ENCODE measurements at regions not wholly inside any gene's neighbourhood (a gene's known extent, or its start where the extent isn't known, plus 50 kb on each side); places are given as distances from the start of the nearest gene placed in this dataset.

GRCh38 chr12:42935756-42936155, 346.2 kb upstream of the PRICKLE1 start:
- no peak overlapping the region for H3K4me3 ChIP-seq
- TF ChIP-seq, protein P1, sequence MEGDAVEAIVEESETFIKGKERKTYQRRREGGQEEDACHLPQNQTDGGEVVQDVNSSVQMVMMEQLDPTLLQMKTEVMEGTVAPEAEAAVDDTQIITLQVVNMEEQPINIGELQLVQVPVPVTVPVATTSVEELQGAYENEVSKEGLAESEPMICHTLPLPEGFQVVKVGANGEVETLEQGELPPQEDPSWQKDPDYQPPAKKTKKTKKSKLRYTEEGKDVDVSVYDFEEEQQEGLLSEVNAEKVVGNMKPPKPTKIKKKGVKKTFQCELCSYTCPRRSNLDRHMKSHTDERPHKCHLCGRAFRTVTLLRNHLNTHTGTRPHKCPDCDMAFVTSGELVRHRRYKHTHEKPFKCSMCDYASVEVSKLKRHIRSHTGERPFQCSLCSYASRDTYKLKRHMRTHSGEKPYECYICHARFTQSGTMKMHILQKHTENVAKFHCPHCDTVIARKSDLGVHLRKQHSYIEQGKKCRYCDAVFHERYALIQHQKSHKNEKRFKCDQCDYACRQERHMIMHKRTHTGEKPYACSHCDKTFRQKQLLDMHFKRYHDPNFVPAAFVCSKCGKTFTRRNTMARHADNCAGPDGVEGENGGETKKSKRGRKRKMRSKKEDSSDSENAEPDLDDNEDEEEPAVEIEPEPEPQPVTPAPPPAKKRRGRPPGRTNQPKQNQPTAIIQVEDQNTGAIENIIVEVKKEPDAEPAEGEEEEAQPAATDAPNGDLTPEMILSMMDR (IDR thresholded peaks at IDR 0.05; ENCODE audit: low read depth, low read length) = no peak
- no peak overlapping the region for H3K27ac ChIP-seq
- no peaks in the 10 kb centered on the region for H3K4me1 ChIP-seq (ENCODE audit: low read depth)
- H3K27me3 ChIP-seq = no peaks in the 10 kb centered on the region
- DNase-seq (ENCODE audit: low read depth in 1 of 2, low spot score in 1 of 2) = peak in 1 of 2 donors; percentile 11
- H3K36me3 ChIP-seq = no peaks in the 10 kb centered on the region
- H3K9me3 ChIP-seq (ENCODE audit: low read depth) = no peaks in the 10 kb centered on the region

DNA sequence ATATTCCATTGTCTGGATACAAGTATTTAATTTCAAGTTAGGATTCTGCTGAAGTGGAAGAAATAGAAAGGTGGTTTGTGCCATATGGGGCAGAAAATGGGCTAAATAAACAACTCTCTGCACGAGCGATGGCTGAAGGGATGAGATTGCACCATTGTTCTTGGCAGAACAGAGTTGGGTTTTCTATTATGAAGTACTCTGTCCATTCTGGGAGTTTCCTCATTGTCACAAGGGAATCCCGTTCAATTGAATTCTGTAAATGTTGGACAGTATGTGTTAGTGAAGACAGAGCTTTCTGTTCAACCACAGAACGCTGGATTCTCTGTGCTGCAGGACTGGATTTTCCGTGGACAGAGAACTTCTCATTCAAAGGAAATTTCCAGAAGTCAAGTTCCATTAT, 345.5 kb upstream of the PRICKLE1 start:
- H3K4me3 ChIP-seq = no peak overlapping the region
- H3K27ac ChIP-seq = no peak overlapping the region
- TF ChIP-seq, protein P1 (IDR thresholded peaks at IDR 0.05; ENCODE audit: low read depth, low read length) = no peak
- no peaks in the 10 kb centered on the region for H3K4me1 ChIP-seq (ENCODE audit: low read depth)
- no peaks in the 10 kb centered on the region for H3K9me3 ChIP-seq (ENCODE audit: low read depth)
- H3K27me3 ChIP-seq = no peaks in the 10 kb centered on the region
- H3K36me3 ChIP-seq = no peaks in the 10 kb centered on the region
- no peak for DNase-seq (ENCODE audit: low read depth in 1 of 2, low spot score in 1 of 2)

DNA sequence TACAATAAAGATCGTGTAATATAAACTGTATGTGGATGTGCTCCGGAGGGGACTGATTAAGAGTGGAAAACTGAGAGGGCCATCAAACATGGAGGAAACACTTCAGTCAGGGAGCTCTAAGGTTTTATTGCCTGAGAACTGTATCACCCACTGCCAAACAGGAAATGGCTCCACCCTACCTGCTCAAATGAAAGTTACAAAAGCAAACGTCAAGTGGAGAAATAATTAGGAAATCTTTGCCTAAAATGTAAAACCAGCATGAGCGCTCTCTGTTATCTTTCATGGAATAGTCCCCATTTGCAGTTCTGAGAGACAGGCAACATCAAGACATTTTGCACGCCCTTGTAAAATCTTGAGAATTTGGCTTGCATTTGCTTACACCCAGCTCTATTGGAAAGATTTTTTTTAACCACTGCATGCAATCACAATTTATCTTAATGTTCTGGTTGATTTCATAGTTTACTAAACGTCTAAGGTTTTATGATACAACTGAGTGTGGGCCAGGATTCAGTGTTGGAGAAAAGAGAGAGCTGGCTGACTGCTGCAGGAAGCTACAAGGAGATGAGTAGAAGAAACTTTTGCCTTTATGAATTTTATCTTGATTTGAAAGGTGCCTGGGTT, 344.0 kb upstream of the PRICKLE1 start:
- Histone ChIP-seq H3K9me3 (ENCODE audit: low read depth) (no peaks in the 10 kb centered on the region), H3K27me3 (no peaks in the 10 kb centered on the region), H3K36me3 (no peaks in the 10 kb centered on the region), H3K4me3 (no peak overlapping the region), H3K4me1 (ENCODE audit: low read depth) (no peaks in the 10 kb centered on the region), H3K27ac (no peak overlapping the region)
- TF ChIP-seq, protein P1 (IDR thresholded peaks at IDR 0.05; ENCODE audit: low read depth, low read length) = no peak
- DNase-seq (ENCODE audit: low read depth in 1 of 2, low spot score in 1 of 2) = no peak

- no peak overlapping the region for H3K27ac ChIP-seq
- TF ChIP-seq, protein P1 (IDR thresholded peaks at IDR 0.05; ENCODE audit: low read depth, low read length) = no peak
- no peaks in the 10 kb centered on the region for H3K27me3 ChIP-seq
- no peaks in the 10 kb centered on the region for H3K36me3 ChIP-seq
- H3K9me3 ChIP-seq (ENCODE audit: low read depth) = no peaks in the 10 kb centered on the region
- H3K4me3 ChIP-seq = no peak overlapping the region
- no peaks in the 10 kb centered on the region for H3K4me1 ChIP-seq (ENCODE audit: low read depth)
- no peak for DNase-seq (ENCODE audit: low read depth in 1 of 2, low spot score in 1 of 2)
Measured at GRCh38 chr12:42932936-42933335, 343.4 kb upstream of the PRICKLE1 start.

- TF ChIP-seq, protein P1 (IDR thresholded peaks at IDR 0.05; ENCODE audit: low read depth, low read length) = no peak
- Histone ChIP-seq H3K4me3 (no peak overlapping the region), H3K36me3 (no peaks in the 10 kb centered on the region), H3K9me3 (ENCODE audit: low read depth) (no peaks in the 10 kb centered on the region), H3K27me3 (no peaks in the 10 kb centered on the region), H3K27ac (no peak overlapping the region), H3K4me1 (ENCODE audit: low read depth) (peaks cover 30% of the 10 kb centered on the region)
- no peak for DNase-seq (ENCODE audit: low read depth in 1 of 2, low spot score in 1 of 2)
Measured at GRCh38 chr12:42926232-42926631, 336.7 kb upstream of the PRICKLE1 start.
